ENCODE measurements at regions not wholly inside any gene's neighbourhood (a gene's known extent, or its start where the extent isn't known, plus 50 kb on each side); places are given as distances from the start of the nearest gene placed in this dataset.
"Not testable (repeated sequence)": the region's sequence is repeated elsewhere in the genome, so short reads cannot be mapped to it uniquely, and the experiment has no call there.

GRCh38 chr20:50450881-50451752, 59.1 kb upstream of the PTPN1 start:
- peak overlapping the region; percentile 7; the same call in 1 of the 2 replicates for H3K4me3 ChIP-seq (ENCODE audit: low read depth, low read length)
- no peak for TF ChIP-seq CTCF (IDR thresholded peaks at IDR 0.05; ENCODE audit: low read depth, low read length)

GRCh38 chr20:50451792-50452425, 58.3 kb upstream of the PTPN1 start:
- not testable (repeated sequence) for H3K4me3 ChIP-seq (ENCODE audit: low read depth, low read length)

- TF ChIP-seq CTCF (IDR thresholded peaks at IDR 0.05; ENCODE audit: low read depth, low read length) = no peak
- no peak overlapping the region for H3K4me3 ChIP-seq (ENCODE audit: low read depth, low read length)
Measured at GRCh38 chr20:50453533-50454244, 56.5 kb upstream of the PTPN1 start.

- not testable (repeated sequence) for H3K4me3 ChIP-seq (ENCODE audit: low read depth, low read length)
Measured at GRCh38 chr20:50455245-50455644, 54.9 kb upstream of the PTPN1 start.

GRCh38 chr20:50455656-50456451, 54.3 kb upstream of the PTPN1 start:
- no peak overlapping the region for H3K4me3 ChIP-seq (ENCODE audit: low read depth, low read length)
- TF ChIP-seq CTCF (IDR thresholded peaks at IDR 0.05; ENCODE audit: low read depth, low read length) = no peak

- H3K4me3 ChIP-seq (ENCODE audit: low read depth, low read length) = no peak overlapping the region
- no peak; the same call in 1 of the 2 replicates for TF ChIP-seq CTCF (IDR thresholded peaks at IDR 0.05; ENCODE audit: low read depth, low read length)
Measured at GRCh38 chr20:50456452-50457324, 53.5 kb upstream of the PTPN1 start.

GRCh38 chr20:50459124-50459918, 50.9 kb upstream of the PTPN1 start:
- TF ChIP-seq CTCF (IDR thresholded peaks at IDR 0.05; ENCODE audit: low read depth, low read length) = no peak
- no peak overlapping the region for H3K4me3 ChIP-seq (ENCODE audit: low read depth, low read length)

Measured in WI38 (cell line).